Upper lobe of left lung (tissue), 6 donors: ENCODE measurements at regions not wholly inside any gene's neighbourhood (a gene's known extent, or its start where the extent isn't known, plus 50 kb on each side); places are given as distances from the start of the nearest gene placed in this dataset.

ENCODE experiments used
- ATAC-seq, 2 donors: fragments of 200-7000 bp; cut with Tn5 transposase; one replicate each; pipeline ENCODE4 v1.9.1; 2022; ENCODE audit warnings: mild to moderate bottlenecking in 2 of 2, moderate library complexity in 2 of 2; ENCODE audit not compliant: low FRiP score in 2 of 2
- DNase-seq, 2 donors: peaks; one replicate each; pipeline ENCODE4 v3.0.0-alpha.2; 2019 to 2020
- H3K27ac ChIP-seq, 4 donors: fragments of 200-600 bp; sonication (generic); one replicate each; pipeline ENCODE4 v1.5.1; 2016 to 2019
- H3K27me3 ChIP-seq, 4 donors: fragments of 200-600 bp; sonication (generic); one replicate each; pipeline ENCODE4 v1.5.1; 2017 to 2019
- H3K36me3 ChIP-seq, 4 donors: fragments of 200-600 bp; sonication (generic); one replicate each; pipeline ENCODE4 v1.5.1; 2016 to 2019
- H3K4me1 ChIP-seq, 4 donors: fragments of 200-600 bp; sonication (generic); one replicate each; pipeline ENCODE4 v1.5.1; 2018 to 2019
- H3K4me3 ChIP-seq, 4 donors: fragments of 200-600 bp; sonication (generic); one replicate each; pipeline ENCODE4 v1.5.1; 2017 to 2019; ENCODE audit warnings: mild to moderate bottlenecking in 2 of 4, moderate library complexity in 1 of 4
- H3K9me3 ChIP-seq, 4 donors: fragments of 200-600 bp; sonication (generic); one replicate each; pipeline ENCODE4 v1.5.1; 2018 to 2019
- CTCF ChIP-seq, 6 experiments: fragments of 450-650 bp in 4 of 6; fragments of 200-600 bp in 2 of 6; sonication (generic) in 2 of 6; IDR thresholded peaks; one replicate each; pipeline ENCODE4 v1.5.1; 2016 to 2019; ENCODE audit warnings: antibody characterized with exemption in 6 of 6
- EP300 ChIP-seq, 4 donors: sonication (generic); formaldehyde crosslinking; IDR thresholded peaks; one replicate each; pipeline ENCODE4 v1.5.1; 2017; ENCODE audit warnings: antibody characterized with exemption in 4 of 4, control low read depth in 2 of 4
- POLR2A ChIP-seq, 4 donors: fragments of 450-650 bp; IDR thresholded peaks; one replicate each; pipeline ENCODE4 v1.5.1; 2016 to 2017; ENCODE audit warnings: antibody characterized with exemption in 4 of 4, mild to moderate bottlenecking in 2 of 4
- POLR2AphosphoS5 ChIP-seq, 2 donors: sonication (generic); formaldehyde crosslinking; IDR thresholded peaks; one replicate each; pipeline ENCODE4 v1.5.1; 2017; ENCODE audit warnings: antibody characterized with exemption in 2 of 2
- WGBS, 2 donors: methylation state at CpG; one replicate each; pipeline ENCODE4 v1.1.5; 2017 to 2018; 5-methylcytosine and 5-hydroxymethylcytosine counted together
- donor health status: DM: no; HTN: no; CAD: no; lungs with moderate emphysema.
- donor health status: DM: no; HTN: yes; CAD: no; lungs with severe emphysema.

- Histone ChIP-seq H3K4me3 (no peak overlapping the region), H3K9me3 (no peaks in the 10 kb centered on the region), H3K27ac (no peak overlapping the region), H3K27me3 (no peaks in the 10 kb centered on the region), H3K36me3 (no peaks in the 10 kb centered on the region), H3K4me1 (no peaks in the 10 kb centered on the region)
- ATAC-seq (no peak), DNase-seq (no peak)
- TF ChIP-seq EP300 (IDR thresholded peaks at IDR 0.05) (no peak), POLR2A (IDR thresholded peaks at IDR 0.05) (no peak), POLR2AphosphoS5 (IDR thresholded peaks at IDR 0.05) (no peak), CTCF (IDR thresholded peaks at IDR 0.05) (no peak)
These were observed 365.7 kb upstream of the FANCL start for GRCh38 chr2:58606799-58607198.

- no peak for TF ChIP-seq POLR2AphosphoS5 (IDR thresholded peaks at IDR 0.05)
- TF ChIP-seq POLR2A (IDR thresholded peaks at IDR 0.05): no peak
- no peak for TF ChIP-seq EP300 (IDR thresholded peaks at IDR 0.05)
- TF ChIP-seq CTCF (IDR thresholded peaks at IDR 0.05): no peak
- no peak overlapping the region for H3K4me3 ChIP-seq
- no peaks in the 10 kb centered on the region for H3K4me1 ChIP-seq
- DNase-seq (no peak), ATAC-seq (no peak)
- H3K27me3 ChIP-seq: no peaks in the 10 kb centered on the region
- H3K9me3 ChIP-seq: no peaks in the 10 kb centered on the region
- no peak overlapping the region for H3K27ac ChIP-seq
- WGBS, 2 donors: 59 to 64% methylated on average over 1 of the region's 1 CpG
- H3K36me3 ChIP-seq: no peaks in the 10 kb centered on the region
These were observed 363.0 kb upstream of the FANCL start for GRCh38 chr2:58604096-58604495.

GRCh38 chr2:58601017-58601416, 359.9 kb upstream of the FANCL start:
- 78 to 79% methylated on average over 2 of the region's 2 CpGs for WGBS, 2 donors

GRCh38 chr2:58598171-58598570, 357.0 kb upstream of the FANCL start:
- DNase-seq: peak in 1 of 2 donors; percentile 43
- no peak overlapping the region for H3K27ac ChIP-seq
- no peaks in the 10 kb centered on the region for H3K4me1 ChIP-seq
- ATAC-seq: peak; percentile 28 to 69
- H3K4me3 ChIP-seq: no peak overlapping the region
- 66 to 69% methylated on average over 3 of the region's 3 CpGs for WGBS, 2 donors
- H3K36me3 ChIP-seq: no peaks in the 10 kb centered on the region
- H3K27me3 ChIP-seq: no peaks in the 10 kb centered on the region
- H3K9me3 ChIP-seq: no peaks in the 10 kb centered on the region
- no peak for TF ChIP-seq POLR2AphosphoS5 (IDR thresholded peaks at IDR 0.05)
- TF ChIP-seq POLR2A (IDR thresholded peaks at IDR 0.05): no peak
- TF ChIP-seq CTCF (IDR thresholded peaks at IDR 0.05): no peak
- no peak for TF ChIP-seq EP300 (IDR thresholded peaks at IDR 0.05)

More at GRCh38 chr2:58601017-58601416, 359.9 kb upstream of the FANCL start:
- Histone ChIP-seq H3K27me3 (no peaks in the 10 kb centered on the region), H3K9me3 (no peaks in the 10 kb centered on the region), H3K4me3 (no peak overlapping the region), H3K27ac (no peak overlapping the region), H3K36me3 (no peaks in the 10 kb centered on the region), H3K4me1 (no peaks in the 10 kb centered on the region)
- ATAC-seq: no peak
- TF ChIP-seq POLR2AphosphoS5 (IDR thresholded peaks at IDR 0.05) (no peak), CTCF (IDR thresholded peaks at IDR 0.05) (no peak), EP300 (IDR thresholded peaks at IDR 0.05) (no peak), POLR2A (IDR thresholded peaks at IDR 0.05) (no peak)
- DNase-seq: no peak

- H3K36me3 ChIP-seq: no peaks in the 10 kb centered on the region
- H3K9me3 ChIP-seq: no peaks in the 10 kb centered on the region
- ATAC-seq: no peak
- H3K27ac ChIP-seq: no peak overlapping the region
- H3K4me1 ChIP-seq: no peaks in the 10 kb centered on the region
- no peak for DNase-seq
- H3K4me3 ChIP-seq: no peak overlapping the region
- TF ChIP-seq EP300 (IDR thresholded peaks at IDR 0.05) (no peak), POLR2A (IDR thresholded peaks at IDR 0.05) (no peak), CTCF (IDR thresholded peaks at IDR 0.05) (no peak), POLR2AphosphoS5 (IDR thresholded peaks at IDR 0.05) (no peak)
- 59 to 66% methylated on average over 3 of the region's 3 CpGs for whole genome bisulfite sequencing, 2 donors
- H3K27me3 ChIP-seq: no peaks in the 10 kb centered on the region
These were observed 354.6 kb upstream of the FANCL start for GRCh38 chr2:58595714-58596113.
